ENCODE measurements at regions not wholly inside any gene's neighbourhood (a gene's known extent, or its start where the extent isn't known, plus 50 kb on each side); places are given as distances from the start of the nearest gene placed in this dataset.
A peak's percentile ranks its signal among the peaks of the same experiment; 100 is the strongest.
"Not testable (repeated sequence)": the region's sequence is repeated elsewhere in the genome, so short reads cannot be mapped to it uniquely, and the experiment has no call there.

DNA sequence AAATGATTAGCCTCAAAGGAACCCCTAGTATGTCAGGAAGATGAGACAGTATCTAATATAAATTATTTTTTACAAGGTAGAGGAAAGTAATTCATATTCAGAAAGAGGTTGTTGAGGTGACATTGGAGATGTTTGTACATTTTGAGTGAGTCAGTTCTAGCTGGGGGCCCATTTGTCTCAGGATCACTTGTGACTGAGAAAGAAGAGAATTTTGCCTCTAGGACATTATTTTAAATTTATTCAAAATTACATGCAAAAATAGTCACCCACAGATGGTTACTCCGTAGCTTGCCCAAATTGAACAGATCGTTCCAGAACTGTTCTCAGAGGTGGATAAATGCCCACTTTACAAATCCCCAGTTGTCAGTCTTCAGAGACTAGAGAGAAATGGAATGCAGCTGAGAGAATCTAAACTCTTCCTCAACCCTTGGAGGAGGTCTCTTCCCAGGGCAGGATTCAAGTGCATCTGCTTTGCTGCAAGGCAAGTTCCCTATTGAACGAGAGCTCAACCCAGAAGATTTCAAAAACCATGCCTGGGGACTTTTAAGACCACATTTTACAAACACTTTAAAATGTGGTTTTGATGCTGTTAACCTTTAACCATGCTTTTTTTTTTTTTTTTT lies 987.8 kb upstream of the ADAMTS5 start:
- H3K4me3 ChIP-seq (ENCODE audit: low read depth, low read length), result no peak overlapping the region
- DNase-seq (ENCODE audit: low read depth), result peak; percentile 55
- TF ChIP-seq, protein P1, sequence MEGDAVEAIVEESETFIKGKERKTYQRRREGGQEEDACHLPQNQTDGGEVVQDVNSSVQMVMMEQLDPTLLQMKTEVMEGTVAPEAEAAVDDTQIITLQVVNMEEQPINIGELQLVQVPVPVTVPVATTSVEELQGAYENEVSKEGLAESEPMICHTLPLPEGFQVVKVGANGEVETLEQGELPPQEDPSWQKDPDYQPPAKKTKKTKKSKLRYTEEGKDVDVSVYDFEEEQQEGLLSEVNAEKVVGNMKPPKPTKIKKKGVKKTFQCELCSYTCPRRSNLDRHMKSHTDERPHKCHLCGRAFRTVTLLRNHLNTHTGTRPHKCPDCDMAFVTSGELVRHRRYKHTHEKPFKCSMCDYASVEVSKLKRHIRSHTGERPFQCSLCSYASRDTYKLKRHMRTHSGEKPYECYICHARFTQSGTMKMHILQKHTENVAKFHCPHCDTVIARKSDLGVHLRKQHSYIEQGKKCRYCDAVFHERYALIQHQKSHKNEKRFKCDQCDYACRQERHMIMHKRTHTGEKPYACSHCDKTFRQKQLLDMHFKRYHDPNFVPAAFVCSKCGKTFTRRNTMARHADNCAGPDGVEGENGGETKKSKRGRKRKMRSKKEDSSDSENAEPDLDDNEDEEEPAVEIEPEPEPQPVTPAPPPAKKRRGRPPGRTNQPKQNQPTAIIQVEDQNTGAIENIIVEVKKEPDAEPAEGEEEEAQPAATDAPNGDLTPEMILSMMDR (IDR thresholded peaks at IDR 0.05; ENCODE audit: low read depth, low read length, missing control alignments), result no peak
- in situ Hi-C loops (cut with HindIII; ENCODE audit: low sequenced_read_pairs), result no loop called here

DNA sequence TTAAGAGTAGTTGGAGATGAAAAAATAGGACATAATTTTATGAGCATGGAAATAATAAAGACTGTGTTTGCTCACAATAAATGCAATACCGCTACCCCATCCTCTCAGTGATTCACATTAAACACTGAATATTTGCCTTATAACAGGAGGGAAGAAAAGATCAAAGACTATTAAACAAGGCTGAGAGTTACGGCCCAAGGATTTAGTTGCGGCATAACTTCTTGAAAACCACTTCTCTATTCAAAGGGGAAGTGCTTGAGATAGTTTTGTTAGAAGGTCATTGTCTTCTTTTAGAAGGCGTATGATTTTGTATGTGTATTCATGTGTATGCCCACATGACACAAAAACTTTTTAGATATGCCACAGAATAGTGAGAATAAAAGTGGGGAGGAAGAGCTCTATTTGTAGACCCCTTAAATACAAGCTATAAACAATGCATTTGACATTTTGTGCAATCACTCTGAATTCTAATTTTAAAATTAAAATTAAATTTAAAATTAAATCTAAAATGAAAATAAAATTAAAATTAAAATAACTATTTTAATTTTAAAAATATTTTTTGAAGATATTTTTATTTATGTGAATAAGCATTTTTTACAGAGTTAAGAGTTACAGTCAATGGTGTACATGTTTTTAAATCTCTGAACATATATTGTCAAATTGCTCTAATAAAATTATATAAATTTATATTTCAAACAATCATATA lies 986.6 kb upstream of the ADAMTS5 start:
- in situ Hi-C loops (cut with HindIII; ENCODE audit: low sequenced_read_pairs), result no loop called here
- H3K4me3 ChIP-seq (ENCODE audit: low read depth, low read length), result no peak overlapping the region
- TF ChIP-seq, protein P1 (IDR thresholded peaks at IDR 0.05; ENCODE audit: low read depth, low read length, missing control alignments), result no peak
- no peak for DNase-seq (ENCODE audit: low read depth)

DNA sequence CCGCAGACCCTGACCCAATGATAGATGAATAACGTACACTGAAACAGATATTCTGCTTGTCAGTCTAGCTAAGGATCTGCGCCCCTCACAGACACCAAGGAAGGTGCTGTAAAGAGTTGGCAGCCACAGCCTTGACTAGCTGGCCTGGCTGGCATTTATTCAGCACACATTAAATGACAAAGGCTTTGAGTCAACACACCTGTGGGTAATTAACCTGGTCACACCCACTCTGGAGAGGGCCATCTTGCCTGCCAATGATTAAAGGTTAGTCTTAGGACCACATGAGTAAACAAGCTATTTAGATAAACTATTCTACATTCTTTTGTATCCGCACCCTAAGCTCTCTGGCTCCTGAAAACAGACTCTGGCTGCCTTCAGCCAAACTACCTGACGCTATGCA lies 982.2 kb upstream of the ADAMTS5 start:
- in situ Hi-C loops (cut with HindIII; ENCODE audit: low sequenced_read_pairs); H3K4me3 ChIP-seq (ENCODE audit: low read depth, low read length); DNase-seq (ENCODE audit: low read depth): not testable (repeated sequence)

DNA sequence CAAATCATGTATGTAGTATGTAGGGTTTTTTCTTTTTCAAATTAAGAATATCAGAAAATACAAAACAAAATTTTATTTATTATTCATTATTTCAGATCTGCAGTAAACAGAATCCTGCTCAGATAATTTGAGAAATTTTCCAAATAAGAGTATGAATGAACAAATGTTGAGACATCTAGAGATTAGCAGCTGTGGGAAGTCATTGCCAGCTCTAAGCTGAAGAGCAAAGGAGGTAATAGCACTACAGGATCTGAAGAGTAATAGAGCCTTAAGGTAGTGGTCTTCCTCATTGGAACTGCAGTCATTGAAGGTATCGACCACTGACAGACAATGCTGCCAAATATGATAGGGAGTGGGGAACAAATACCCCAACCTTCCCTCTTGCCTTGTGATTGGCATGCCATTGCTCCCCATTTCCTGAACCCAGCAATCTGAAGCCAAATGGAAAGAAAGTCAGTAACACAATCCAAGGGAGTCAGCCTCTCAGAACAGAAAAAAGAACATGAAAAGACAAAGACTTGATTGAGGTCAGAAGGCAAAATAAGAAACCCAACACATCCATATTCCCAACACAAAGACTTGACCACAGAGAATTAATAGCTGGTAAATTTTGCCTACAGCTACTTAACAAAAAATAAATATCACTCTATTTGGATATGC lies 963.4 kb upstream of the ADAMTS5 start:
- in situ Hi-C loops (cut with HindIII; ENCODE audit: low sequenced_read_pairs); H3K4me3 ChIP-seq (ENCODE audit: low read depth, low read length); DNase-seq (ENCODE audit: low read depth): not testable (repeated sequence)

DNA sequence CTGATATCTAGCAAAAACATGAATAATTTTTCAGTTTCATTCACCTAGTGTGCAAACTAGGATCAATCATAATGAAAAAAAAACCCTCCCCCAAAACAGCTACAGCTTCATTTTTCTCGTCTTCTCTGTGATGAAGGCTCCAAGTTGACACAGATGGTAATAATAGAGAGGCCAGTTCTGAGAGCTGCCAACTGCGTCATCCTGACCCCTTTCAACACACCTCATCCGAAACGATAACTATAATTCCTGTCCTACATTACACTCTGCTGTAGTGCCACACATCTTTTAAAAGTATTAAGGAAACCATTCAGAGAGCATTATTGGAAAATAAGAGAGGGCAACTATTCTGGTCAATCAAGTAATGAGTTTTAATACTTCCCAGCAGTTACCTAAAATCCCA lies 962.3 kb upstream of the ADAMTS5 start:
- DNase-seq (ENCODE audit: low read depth), result peak; percentile 27
- in situ Hi-C loops (cut with HindIII; ENCODE audit: low sequenced_read_pairs); H3K4me3 ChIP-seq (ENCODE audit: low read depth, low read length): not testable (repeated sequence)

DNA sequence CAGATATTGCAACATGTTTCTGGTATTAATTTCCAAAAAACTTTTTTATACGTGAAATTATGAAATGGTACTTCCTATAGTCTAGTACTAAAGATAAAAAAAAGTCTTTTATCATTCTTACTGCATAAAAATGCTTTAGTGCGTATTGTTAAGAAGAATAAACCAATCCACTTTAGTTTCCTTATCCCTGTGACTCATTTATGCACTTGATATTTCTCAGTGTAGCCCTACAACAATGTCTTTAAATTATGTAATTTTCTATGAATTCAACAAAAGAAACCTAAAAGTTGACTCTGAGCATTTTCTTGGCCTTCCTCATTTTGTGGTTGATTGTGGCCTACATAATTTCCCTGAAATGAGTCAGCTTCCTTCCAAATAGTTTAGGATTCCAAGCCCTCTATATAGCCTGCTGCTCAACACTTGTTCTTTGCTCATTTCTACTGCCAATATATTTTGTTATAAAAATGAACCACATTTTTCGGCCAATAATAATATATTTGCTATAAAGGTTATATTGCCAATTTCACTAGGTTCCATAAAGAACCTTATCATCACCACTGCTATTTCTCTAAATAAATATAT lies 961.7 kb upstream of the ADAMTS5 start:
- peak; percentile 88 for DNase-seq (ENCODE audit: low read depth)
- H3K4me3 ChIP-seq (ENCODE audit: low read depth, low read length); in situ Hi-C loops (cut with HindIII; ENCODE audit: low sequenced_read_pairs): not testable (repeated sequence)

DNA sequence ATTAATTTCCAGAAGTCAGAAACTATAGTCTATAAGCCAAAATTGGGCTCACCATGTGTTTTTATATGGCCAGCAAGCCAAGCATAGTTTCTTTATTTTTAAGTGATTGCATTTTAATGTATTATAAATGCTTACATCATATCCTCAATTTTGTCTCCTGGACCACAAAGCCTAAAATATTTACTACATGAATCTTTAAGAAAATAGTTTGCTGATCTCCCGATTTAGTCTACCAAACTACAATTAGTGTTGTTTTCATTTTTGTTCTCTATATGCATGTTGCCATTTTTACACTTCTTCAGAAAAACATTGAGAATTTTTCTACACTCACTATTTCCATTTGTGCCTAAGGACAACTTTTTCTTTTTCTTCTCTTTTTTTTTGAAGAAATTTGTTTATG lies 954.5 kb upstream of the ADAMTS5 start:
- in situ Hi-C loops (cut with HindIII; ENCODE audit: low sequenced_read_pairs); H3K4me3 ChIP-seq (ENCODE audit: low read depth, low read length); DNase-seq (ENCODE audit: low read depth): not testable (repeated sequence)

DNA sequence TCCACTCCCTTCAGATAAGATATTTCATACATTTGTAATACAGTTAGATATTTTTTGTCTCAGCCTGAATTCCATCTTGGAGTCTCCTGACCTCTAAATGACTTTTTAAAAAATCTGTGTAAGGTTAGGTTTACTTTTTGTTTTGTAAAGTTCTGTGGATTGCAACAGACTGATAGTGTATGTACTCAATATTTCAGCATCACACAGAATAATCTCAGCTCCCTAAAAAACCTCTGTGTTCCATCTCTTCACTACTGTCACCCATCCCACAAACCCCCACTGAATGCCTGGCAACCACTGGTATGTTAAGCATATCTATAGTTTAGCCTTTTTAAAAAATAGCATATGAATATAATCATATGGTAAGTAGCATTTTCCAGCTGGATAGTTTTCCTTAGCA lies 951.1 kb upstream of the ADAMTS5 start:
- H3K4me3 ChIP-seq (ENCODE audit: low read depth, low read length); in situ Hi-C loops (cut with HindIII; ENCODE audit: low sequenced_read_pairs); DNase-seq (ENCODE audit: low read depth): not testable (repeated sequence)

DNA sequence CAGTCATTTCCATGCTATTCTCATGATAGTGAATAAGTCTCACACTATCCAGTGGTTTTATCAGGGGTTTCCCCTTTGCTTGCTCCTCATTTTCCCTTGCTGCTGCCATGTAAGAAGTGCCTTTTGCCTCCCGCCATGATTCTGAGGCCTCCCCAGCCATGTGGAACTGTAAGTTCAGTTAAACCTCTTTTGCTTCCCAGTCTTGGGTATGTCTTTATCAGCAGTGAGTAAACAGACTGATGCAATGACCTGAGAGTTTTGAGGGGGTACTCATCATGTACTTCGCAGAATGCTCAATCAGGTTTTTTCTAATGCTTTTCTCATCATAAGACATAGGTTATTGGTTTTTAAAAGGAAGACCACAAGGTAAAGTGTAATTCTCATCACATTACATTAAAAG lies 949.4 kb upstream of the ADAMTS5 start:
- H3K4me3 ChIP-seq (ENCODE audit: low read depth, low read length); DNase-seq (ENCODE audit: low read depth); in situ Hi-C loops (cut with HindIII; ENCODE audit: low sequenced_read_pairs): not testable (repeated sequence)

DNA sequence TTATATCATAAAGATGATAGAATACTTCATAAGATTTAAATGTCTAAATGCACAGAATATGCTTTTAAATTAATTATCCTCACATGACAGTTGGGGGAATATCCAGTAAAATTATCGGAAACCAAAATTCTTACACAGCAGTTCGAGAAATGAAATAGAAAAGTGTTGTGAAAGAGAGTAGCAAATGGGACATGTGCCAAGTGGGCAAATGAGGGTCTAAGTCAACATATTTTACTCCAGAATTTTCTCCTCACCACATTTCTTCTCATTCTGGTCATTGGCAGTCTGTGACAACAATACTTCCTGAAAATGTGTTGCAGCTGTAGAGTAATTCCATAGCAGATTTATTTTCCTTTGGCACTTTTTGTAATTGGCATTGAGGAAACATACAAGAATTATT lies 945.2 kb upstream of the ADAMTS5 start:
- DNase-seq (ENCODE audit: low read depth); H3K4me3 ChIP-seq (ENCODE audit: low read depth, low read length); in situ Hi-C loops (cut with HindIII; ENCODE audit: low sequenced_read_pairs): not testable (repeated sequence)

DNA sequence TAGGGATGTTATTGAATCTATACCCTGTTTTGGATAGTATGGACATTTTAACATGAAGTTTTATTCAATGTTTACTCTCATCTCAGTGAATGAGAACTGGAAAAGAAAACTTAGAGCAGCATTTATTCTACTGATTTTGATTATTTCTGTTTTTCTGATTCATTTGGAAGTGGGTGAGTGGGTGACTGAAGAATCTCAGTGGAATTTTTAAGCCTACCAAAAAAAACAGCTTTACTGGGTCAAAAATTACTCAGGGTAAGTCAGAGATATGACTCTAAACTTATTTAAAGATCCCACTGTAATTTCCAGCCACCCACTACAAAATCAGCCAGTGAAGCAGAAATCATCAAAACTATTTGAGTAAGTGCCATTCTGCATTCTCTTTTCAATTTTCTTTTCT lies 942.6 kb upstream of the ADAMTS5 start:
- in situ Hi-C loops (cut with HindIII; ENCODE audit: low sequenced_read_pairs); H3K4me3 ChIP-seq (ENCODE audit: low read depth, low read length); DNase-seq (ENCODE audit: low read depth): not testable (repeated sequence)

DNA sequence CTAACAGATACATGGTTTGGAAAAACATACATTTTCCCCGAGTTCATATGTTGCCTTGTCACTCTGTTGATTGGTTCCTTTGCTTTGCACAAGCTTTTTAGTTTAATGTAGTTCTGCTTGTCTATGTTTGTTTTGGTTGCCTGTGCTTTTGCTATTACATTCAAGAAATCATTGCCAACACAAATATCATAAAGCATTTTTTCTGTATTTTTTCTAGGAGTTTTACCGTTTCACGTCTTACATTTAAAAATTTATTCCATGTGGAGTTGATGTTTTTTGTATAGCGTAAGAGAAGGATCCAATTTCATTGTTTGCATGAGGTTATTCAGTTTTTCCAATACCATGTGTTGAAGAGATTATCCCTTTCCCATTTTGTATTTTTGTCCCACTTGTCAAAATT lies 941.9 kb upstream of the ADAMTS5 start:
- DNase-seq (ENCODE audit: low read depth); in situ Hi-C loops (cut with HindIII; ENCODE audit: low sequenced_read_pairs): not testable (repeated sequence)

DNA sequence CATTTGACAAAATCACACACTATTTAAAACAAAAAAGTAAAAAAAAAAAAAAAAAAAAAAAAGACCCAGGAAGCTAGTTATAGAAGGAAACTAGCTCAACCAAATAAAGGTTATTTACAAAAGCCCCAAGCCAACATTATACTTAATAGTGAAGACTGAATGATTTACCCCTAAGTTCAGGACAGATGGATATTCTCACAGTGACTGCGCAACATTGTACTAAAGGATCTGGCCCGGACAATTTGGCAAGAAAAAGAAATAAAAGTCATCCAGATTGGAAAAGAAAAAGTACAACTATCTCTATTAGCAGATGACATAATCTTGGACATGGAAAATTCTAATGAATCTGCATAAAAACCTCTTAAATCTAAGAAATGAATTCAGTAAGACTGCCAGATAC lies 936.0 kb upstream of the ADAMTS5 start:
- in situ Hi-C loops (cut with HindIII; ENCODE audit: low sequenced_read_pairs); H3K4me3 ChIP-seq (ENCODE audit: low read depth, low read length); DNase-seq (ENCODE audit: low read depth): not testable (repeated sequence)

More for the DNA sequence above, 941.9 kb upstream of the ADAMTS5 start:
- H3K4me3 ChIP-seq (ENCODE audit: low read depth, low read length), result not testable (repeated sequence)

DNA sequence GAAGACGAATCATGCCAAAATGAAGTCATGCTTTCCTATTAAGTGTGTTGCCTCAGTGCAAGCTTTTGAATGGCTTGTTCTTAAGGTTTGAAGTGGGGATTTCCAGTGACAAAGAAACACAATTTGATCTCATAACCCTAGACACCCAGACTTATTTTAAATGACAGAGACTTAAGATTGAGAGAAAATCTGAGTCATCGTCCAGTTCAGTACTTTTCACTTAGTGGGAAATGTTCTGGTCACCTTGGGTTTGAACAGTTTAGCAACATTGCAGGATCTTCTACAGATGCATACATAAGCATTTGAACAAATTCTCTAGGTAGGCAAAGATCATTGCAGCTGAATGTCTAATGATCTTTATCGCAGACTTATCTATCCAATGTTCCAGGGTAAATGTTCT lies 926.7 kb upstream of the ADAMTS5 start:
- DNase-seq (ENCODE audit: low read depth); in situ Hi-C loops (cut with HindIII; ENCODE audit: low sequenced_read_pairs); H3K4me3 ChIP-seq (ENCODE audit: low read depth, low read length): not testable (repeated sequence)

DNA sequence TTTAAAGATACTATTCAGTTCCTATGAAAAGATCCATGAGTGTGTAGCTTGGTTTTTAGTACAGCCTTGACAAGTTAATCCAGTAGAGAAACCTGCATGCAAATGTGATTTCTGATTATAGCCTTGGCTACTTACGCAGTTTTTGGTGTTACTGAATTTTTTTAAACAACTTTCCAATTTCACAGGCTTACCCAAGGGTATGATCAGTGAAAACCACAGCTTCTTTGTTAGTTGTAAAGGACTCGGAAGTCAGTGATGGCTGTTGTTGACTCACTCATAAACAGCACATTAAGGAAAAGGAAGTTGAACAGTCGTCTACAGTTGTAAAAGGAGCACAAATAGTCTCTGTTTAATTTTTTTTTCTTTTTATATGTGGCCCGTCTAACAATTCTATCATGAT lies 924.6 kb upstream of the ADAMTS5 start:
- in situ Hi-C loops (cut with HindIII; ENCODE audit: low sequenced_read_pairs); H3K4me3 ChIP-seq (ENCODE audit: low read depth, low read length): not testable (repeated sequence)
- peak; percentile 19 for DNase-seq (ENCODE audit: low read depth)

All from astrocyte of the cerebellum (primary cell).